OCI-LY7 (cell line): ENCODE measurements at regions not wholly inside any gene's neighbourhood (a gene's known extent, or its start where the extent isn't known, plus 50 kb on each side); places are given as distances from the start of the nearest gene placed in this dataset.

Source experiments
- BruUV-seq: library from RNA; stranded (reverse); fragments of 400-500 nt; replicated peaks from 2 replicates; lab custom pipeline; 2021; lab: Mats Ljungman, UMichigan
- CTCF ChIA-PET: fragments of 300-600 bp; sonication (Branson Sonifier 250); formaldehyde crosslinking; loops from one replicate; lab custom pipeline; 2022; ENCODE audit warnings: antibody characterized with exemption; ENCODE audit not compliant: unreplicated experiment; lab: Charles Lee
- POLR2A ChIA-PET: fragments of 300-600 bp; sonication (Branson Sonifier 250); formaldehyde crosslinking; loops from one replicate; lab custom pipeline; 2022; ENCODE audit warnings: antibody characterized with exemption; lab: Charles Lee
- DNase-seq: peaks from one replicate; pipeline ENCODE4 v3.0.0-alpha.2; 2015; ENCODE audit warnings: low spot score
- H2AFZ ChIP-seq: fragments of 200-600 bp; sonication (generic), shearing (Covaris generic); 2 replicates; pipeline ENCODE4 v1.6.1; 2014; ENCODE audit warnings: mild to moderate bottlenecking, antibody characterized with exemption, low read length, moderate library complexity
- H3K27ac ChIP-seq: fragments of 200-600 bp; sonication (generic); 2 replicates; pipeline ENCODE4 v1.5.1; 2014; ENCODE audit warnings: mixed run types, low read depth, mild to moderate bottlenecking, moderate library complexity, low read length, inconsistent platforms; ENCODE audit not compliant: poor library complexity, severe bottlenecking
- H3K36me3 ChIP-seq: fragments of 200-600 bp; sonication (generic); 2 replicates; pipeline ENCODE4 v1.6.1; 2014; ENCODE audit warnings: mild to moderate bottlenecking, antibody characterized with exemption, low read length, moderate library complexity, mixed read lengths; ENCODE audit not compliant: insufficient read depth
- H3K4me1 ChIP-seq: fragments of 200-600 bp; sonication (generic); 2 replicates; pipeline ENCODE4 v1.5.1; 2014; ENCODE audit warnings: mild to moderate bottlenecking, low read length; ENCODE audit not compliant: insufficient read depth, poor library complexity, severe bottlenecking
- H3K4me2 ChIP-seq: fragments of 200-600 bp; sonication (generic); 2 replicates; pipeline ENCODE4 v1.6.1; 2014; ENCODE audit warnings: mild to moderate bottlenecking, low read length
- H3K4me3 ChIP-seq: fragments of 200-600 bp; sonication (generic); 2 replicates; pipeline ENCODE4 v1.5.1; 2014; ENCODE audit warnings: mild to moderate bottlenecking, low read depth, low read length; ENCODE audit not compliant: poor library complexity, severe bottlenecking
- H3K79me2 ChIP-seq: fragments of 200-600 bp; sonication (generic); 2 replicates; pipeline ENCODE4 v1.6.1; 2016; ENCODE audit warnings: low read depth, mild to moderate bottlenecking, low read length, moderate library complexity, mixed read lengths; ENCODE audit not compliant: insufficient read depth
- H3K9me2 ChIP-seq: fragments of 200-600 bp; sonication (generic); 2 replicates; pipeline ENCODE4 v1.6.1; 2016; ENCODE audit warnings: mild to moderate bottlenecking, low read length, mixed read lengths; ENCODE audit not compliant: insufficient read depth
- H3K9me3 ChIP-seq: fragments of 200-600 bp; sonication (generic); 2 replicates; pipeline ENCODE4 v1.6.1; 2014; ENCODE audit warnings: mild to moderate bottlenecking, mixed run types, low read length, mixed read lengths
- H4K20me1 ChIP-seq: fragments of 200-600 bp; sonication (generic); 2 replicates; pipeline ENCODE4 v1.6.1; 2014; ENCODE audit warnings: mild to moderate bottlenecking, antibody characterized with exemption, low read length, moderate library complexity, mixed read lengths; ENCODE audit not compliant: insufficient read depth
- CTCF ChIP-seq: fragments of 200-600 bp; sonication (generic); conservative IDR thresholded peaks from 2 replicates; pipeline ENCODE4 v1.5.1; 2014; ENCODE audit warnings: mild to moderate bottlenecking, antibody characterized with exemption, low read length, moderate library complexity, mixed read lengths
- EZH2phosphoT487 ChIP-seq: fragments of 200-600 bp; sonication (generic); IDR thresholded peaks from 2 replicates; pipeline ENCODE4 v1.6.1; 2018; ENCODE audit warnings: low read depth, borderline replicate concordance, mild to moderate bottlenecking, mixed run types, antibody characterized with exemption, low read length, moderate library complexity, mixed read lengths
- intact Hi-C: fragments of 100-400 bp; cut with micrococcal nuclease; formaldehyde crosslinking; loops from one replicate; pipeline ENCODE4 v1.10.0; 2022; ENCODE audit not compliant: unreplicated experiment

DNA sequence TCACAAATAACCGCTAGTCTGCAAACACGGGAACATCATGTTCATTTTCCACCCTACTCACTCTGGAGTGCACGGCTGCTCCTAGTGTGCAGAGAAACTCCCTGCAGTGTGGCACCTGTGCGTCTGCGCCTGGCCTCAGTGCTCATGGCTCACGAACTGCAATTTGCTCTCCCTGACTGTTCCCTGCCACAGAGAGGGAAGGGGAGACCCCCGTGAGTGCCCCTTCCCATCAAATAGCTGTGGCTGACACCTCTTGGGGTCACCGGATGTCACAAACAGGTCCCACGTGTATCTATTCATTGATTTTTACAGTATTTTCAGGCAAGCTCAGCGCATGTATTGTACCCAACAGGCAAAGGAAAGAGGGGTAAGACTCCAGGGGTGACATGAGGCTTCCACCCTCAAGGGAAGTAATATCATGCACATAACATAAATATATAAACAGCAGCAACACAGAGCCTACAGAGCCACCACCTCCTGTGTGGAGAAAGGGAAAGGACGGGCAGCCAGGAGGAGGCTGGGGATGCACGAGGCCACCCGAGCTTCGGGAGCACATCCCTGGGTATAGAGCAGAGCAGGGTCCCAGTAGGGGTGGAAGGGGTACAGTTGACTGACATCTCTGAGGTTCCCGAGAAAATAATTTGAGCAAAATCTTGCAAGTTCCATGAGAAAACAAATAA lies 140.3 kb upstream of the SOX1 start:
- POLR2A ChIA-PET = no interaction called here
- intact Hi-C loops = no loop called here
- H3K4me3 ChIP-seq = no peak overlapping the region

DNA sequence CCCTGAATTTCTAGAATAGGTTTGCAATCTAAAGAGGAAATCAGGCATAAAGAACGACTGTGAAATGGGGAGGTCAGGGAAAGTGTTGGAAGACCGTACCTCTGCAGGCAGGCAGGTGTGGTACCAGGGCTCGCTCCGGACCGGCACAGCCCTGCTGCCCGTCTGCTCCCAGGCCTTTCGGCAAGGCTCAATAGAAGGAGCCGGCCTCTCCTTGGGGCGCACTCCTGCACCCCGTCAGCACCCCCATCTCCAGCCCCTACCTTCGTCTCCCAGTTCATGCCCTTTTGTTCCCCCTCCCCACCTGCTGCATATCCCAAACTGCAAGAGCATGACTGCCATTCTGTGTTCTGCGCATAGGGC lies 139.8 kb upstream of the SOX1 start:
- ChIA-PET POLR2A (no interaction called here), CTCF (no interaction called here)
- intact Hi-C loops = no loop called here
- no peak overlapping the region for H3K4me2 ChIP-seq
- TF ChIP-seq EZH2phosphoT487 = no peak
- TF ChIP-seq CTCF = no peak
- H3K4me1 ChIP-seq = no peaks in the 10 kb centered on the region
- no TSS peak for BruUV-seq
- H2AFZ ChIP-seq = no peak overlapping the region
- H3K9me3 ChIP-seq = no peaks in the 10 kb centered on the region
- no peaks in the 10 kb centered on the region for H3K36me3 ChIP-seq
- H3K9me2 ChIP-seq = no peaks in the 10 kb centered on the region
- no peak overlapping the region for H3K4me3 ChIP-seq
- H3K79me2 ChIP-seq = no peaks in the 10 kb centered on the region
- no peak overlapping the region for H3K27ac ChIP-seq
- H4K20me1 ChIP-seq = no peaks in the 10 kb centered on the region
- DNase-seq = no peak

More for the DNA sequence above, 140.3 kb upstream of the SOX1 start:
- Histone ChIP-seq H3K4me2 (no peak overlapping the region), H3K4me1 (no peaks in the 10 kb centered on the region), H3K9me3 (no peaks in the 10 kb centered on the region), H3K9me2 (no peaks in the 10 kb centered on the region), H3K36me3 (no peaks in the 10 kb centered on the region), H4K20me1 (no peaks in the 10 kb centered on the region), H2AFZ (no peak overlapping the region), H3K27ac (no peak overlapping the region), H3K79me2 (no peaks in the 10 kb centered on the region)
- DNase-seq = no peak
- CTCF ChIA-PET = no interaction called here
- no TSS peak for BruUV-seq
- TF ChIP-seq EZH2phosphoT487 (no peak), CTCF (no peak)

DNA sequence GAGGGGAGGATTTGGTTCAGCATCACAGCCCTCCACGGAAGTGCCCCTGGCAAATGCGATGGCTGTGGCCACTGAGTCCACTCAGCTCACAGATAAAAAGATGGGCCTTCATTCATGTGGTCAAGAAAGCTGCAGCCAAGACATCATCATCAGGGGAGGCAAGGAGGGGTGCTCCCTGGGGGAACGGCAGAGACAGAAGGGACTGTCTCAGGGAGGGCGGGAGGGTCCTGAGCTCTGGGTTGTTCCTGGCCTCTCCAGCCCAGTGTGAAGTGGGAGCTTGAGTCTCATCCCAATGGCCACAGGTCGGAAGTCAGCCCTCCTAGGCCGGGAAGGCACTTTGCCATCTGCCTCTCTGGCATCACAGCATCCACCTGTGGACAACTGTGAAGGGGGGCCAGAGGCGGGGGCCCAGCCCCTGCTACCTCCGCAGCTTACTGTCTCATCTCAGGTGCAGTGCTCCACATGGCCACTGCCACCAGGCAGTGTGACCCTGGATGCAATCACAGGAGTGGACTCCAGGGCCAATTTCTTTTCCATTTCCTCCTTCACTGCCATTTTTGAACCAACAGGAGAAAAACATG lies 137.8 kb upstream of the SOX1 start:
- H2AFZ ChIP-seq = no peak overlapping the region
- no peaks in the 10 kb centered on the region for H4K20me1 ChIP-seq
- H3K27ac ChIP-seq = no peak overlapping the region
- ChIA-PET CTCF (no interaction called here), POLR2A (no interaction called here)
- H3K9me2 ChIP-seq = no peaks in the 10 kb centered on the region
- intact Hi-C loops = no loop called here
- TF ChIP-seq CTCF = no peak
- no peak for TF ChIP-seq EZH2phosphoT487
- H3K36me3 ChIP-seq = no peaks in the 10 kb centered on the region
- no peaks in the 10 kb centered on the region for H3K79me2 ChIP-seq
- H3K4me3 ChIP-seq = no peak overlapping the region
- no peaks in the 10 kb centered on the region for H3K4me1 ChIP-seq
- no peak overlapping the region for H3K4me2 ChIP-seq
- no TSS peak for BruUV-seq
- H3K9me3 ChIP-seq = no peaks in the 10 kb centered on the region
- DNase-seq = no peak
